Rectal smooth muscle tissue (tissue), 1 donor: ENCODE measurements at regions not wholly inside any gene's neighbourhood (a gene's known extent, or its start where the extent isn't known, plus 50 kb on each side); places are given as distances from the start of the nearest gene placed in this dataset.

Source experiments
- H3K27ac ChIP-seq: one replicate; pipeline ENCODE4 v1.7.0; 2013; ENCODE audit warnings: low read depth, low read length, inconsistent platforms
- H3K27me3 ChIP-seq: one replicate; pipeline ENCODE4 v1.7.0; 2013; ENCODE audit warnings: low read length; ENCODE audit not compliant: control insufficient read depth, insufficient read depth
- H3K36me3 ChIP-seq: one replicate; pipeline ENCODE4 v1.7.0; 2013; ENCODE audit warnings: low read length; ENCODE audit not compliant: control insufficient read depth, insufficient read depth
- H3K4me1 ChIP-seq: one replicate; pipeline ENCODE4 v1.7.0; 2013; ENCODE audit warnings: low read length; ENCODE audit not compliant: control insufficient read depth, insufficient read depth
- H3K4me3 ChIP-seq: one replicate; pipeline ENCODE4 v1.7.0; 2013; ENCODE audit warnings: low read length
- H3K9ac ChIP-seq: one replicate; pipeline ENCODE4 v1.7.0; 2013; ENCODE audit warnings: low read length

DNA sequence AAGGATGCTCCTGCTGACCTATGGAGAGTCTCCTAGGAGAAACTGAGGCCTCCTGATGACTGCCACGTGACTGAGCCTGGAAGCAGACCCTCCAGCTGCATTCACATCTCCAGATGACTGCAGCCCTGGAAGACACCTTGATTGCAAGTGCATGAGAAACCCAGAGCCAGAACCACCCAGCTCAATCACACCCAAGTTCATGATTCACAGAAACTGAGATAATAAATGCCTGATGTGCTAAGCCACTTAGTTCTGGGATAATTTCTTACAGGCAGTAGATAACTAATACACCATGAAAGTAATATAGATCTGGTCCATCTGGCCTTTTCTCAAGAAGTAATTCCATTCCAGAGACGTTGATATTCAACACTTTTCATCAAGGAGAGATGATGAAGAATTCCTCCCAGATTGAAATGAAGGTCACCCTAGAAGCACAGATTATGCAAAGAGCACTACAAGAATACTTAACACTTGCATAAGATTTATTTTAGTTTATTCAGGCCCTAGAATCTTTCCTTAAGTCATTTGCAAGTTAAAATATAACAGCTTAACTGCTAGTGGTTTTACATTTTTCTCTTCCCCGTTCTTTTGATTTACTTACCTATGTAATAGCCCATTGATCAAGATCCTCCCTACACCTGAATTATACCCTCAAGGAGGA lies 208.2 kb upstream of the INHBA start:
- no peak overlapping the region for H3K27ac ChIP-seq
- no peaks in the 10 kb centered on the region for H3K36me3 ChIP-seq
- no peak overlapping the region for H3K9ac ChIP-seq
- H3K27me3 ChIP-seq, result no peaks in the 10 kb centered on the region
- H3K4me3 ChIP-seq, result no peak overlapping the region
- H3K4me1 ChIP-seq, result no peaks in the 10 kb centered on the region

DNA sequence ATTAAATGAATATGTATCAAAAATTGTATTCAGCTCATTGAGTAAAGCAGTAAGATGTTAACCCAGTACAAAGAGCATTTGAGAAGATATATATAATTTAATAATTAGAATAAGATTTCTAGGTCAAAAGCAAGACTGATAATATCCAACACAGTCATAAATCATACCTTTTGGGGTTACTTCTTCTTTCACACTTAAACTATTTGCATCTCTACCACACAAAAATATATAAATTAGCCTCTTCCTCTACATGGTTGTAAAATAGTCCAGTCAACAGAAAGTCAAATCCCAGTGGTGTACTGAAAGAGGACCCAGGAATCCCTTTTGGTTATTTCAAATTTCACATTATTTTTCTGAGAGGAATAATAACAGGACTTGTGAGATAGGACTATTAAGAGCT lies 204.6 kb upstream of the INHBA start:
- H3K36me3 ChIP-seq, result no peaks in the 10 kb centered on the region
- no peaks in the 10 kb centered on the region for H3K27me3 ChIP-seq
- H3K9ac ChIP-seq, result no peak overlapping the region
- no peak overlapping the region for H3K27ac ChIP-seq
- no peak overlapping the region for H3K4me3 ChIP-seq
- H3K4me1 ChIP-seq, result no peaks in the 10 kb centered on the region

DNA sequence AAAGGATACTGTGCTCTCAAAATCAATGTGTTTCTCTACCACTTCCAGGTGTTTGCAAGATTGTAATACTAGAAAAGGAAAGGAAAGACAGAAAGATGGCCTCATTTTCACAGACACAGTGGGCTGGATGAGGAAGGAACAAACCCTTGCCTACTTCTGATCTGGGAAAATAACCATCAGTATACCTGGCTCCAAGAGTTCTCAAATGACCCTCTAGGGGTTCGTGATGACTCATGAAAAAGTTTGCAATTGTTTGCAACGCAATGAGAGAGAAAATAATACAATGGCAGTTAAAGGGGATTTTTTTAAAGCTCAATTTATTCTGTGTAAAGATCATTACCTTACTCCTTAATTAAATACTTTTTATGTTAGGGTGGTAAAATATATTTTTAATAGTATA lies 197.6 kb upstream of the INHBA start:
- no peaks in the 10 kb centered on the region for H3K27me3 ChIP-seq
- no peak overlapping the region for H3K4me3 ChIP-seq
- no peak overlapping the region for H3K27ac ChIP-seq
- H3K36me3 ChIP-seq, result no peaks in the 10 kb centered on the region
- no peaks in the 10 kb centered on the region for H3K4me1 ChIP-seq
- no peak overlapping the region for H3K9ac ChIP-seq

DNA sequence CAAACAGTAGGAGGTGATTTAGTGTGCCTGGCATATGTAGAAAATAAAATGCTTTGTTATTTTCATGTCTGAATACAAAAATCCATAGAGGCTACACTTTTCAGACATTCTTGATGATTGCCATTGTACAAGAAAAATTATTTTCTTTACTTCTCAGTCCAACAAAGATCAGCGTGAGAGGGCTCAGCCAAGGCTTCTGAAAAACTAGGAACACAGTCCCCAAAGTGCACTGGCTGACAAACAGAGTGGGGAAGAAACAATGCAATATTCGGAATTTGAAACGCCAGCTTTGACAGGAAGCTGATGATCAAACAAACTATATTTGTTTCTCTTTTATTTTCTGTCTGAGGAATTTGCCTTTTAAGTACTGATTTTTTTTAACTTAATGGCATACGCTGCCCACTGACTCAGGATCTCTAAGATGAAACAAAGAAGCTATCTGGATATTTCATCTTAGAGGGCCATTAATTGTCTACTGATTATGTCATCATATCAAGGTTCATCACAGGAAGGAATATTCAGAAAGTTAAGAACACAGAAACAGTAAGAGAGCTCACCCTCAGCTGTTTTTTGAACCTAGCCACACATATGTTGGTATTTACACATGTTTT lies 197.0 kb upstream of the INHBA start:
- no peaks in the 10 kb centered on the region for H3K4me1 ChIP-seq
- H3K36me3 ChIP-seq, result no peaks in the 10 kb centered on the region
- H3K4me3 ChIP-seq, result no peak overlapping the region
- no peak overlapping the region for H3K9ac ChIP-seq
- H3K27ac ChIP-seq, result no peak overlapping the region
- H3K27me3 ChIP-seq, result no peaks in the 10 kb centered on the region

DNA sequence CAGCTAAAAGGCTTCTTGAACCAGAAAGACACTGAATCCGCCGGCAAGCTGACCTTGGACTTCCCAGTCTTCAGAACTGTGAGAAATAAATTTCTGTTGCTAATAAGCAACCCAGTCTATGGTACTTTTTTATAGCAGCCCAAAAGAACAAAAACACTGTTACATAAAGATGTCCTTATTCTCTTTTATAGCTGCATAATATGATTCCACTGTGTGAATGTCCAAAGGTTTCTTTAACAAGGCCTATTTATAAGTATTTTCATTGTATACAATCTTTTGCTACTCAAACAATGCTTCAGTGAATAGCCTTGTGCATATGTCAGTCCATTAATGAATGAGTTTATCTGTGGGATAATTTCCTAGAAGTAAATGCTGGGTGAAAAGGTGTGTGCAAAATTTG lies 190.8 kb upstream of the INHBA start:
- Histone ChIP-seq H3K4me3 (no peak overlapping the region), H3K36me3 (no peaks in the 10 kb centered on the region), H3K4me1 (no peaks in the 10 kb centered on the region), H3K9ac (no peak overlapping the region), H3K27ac (no peak overlapping the region), H3K27me3 (no peaks in the 10 kb centered on the region)

DNA sequence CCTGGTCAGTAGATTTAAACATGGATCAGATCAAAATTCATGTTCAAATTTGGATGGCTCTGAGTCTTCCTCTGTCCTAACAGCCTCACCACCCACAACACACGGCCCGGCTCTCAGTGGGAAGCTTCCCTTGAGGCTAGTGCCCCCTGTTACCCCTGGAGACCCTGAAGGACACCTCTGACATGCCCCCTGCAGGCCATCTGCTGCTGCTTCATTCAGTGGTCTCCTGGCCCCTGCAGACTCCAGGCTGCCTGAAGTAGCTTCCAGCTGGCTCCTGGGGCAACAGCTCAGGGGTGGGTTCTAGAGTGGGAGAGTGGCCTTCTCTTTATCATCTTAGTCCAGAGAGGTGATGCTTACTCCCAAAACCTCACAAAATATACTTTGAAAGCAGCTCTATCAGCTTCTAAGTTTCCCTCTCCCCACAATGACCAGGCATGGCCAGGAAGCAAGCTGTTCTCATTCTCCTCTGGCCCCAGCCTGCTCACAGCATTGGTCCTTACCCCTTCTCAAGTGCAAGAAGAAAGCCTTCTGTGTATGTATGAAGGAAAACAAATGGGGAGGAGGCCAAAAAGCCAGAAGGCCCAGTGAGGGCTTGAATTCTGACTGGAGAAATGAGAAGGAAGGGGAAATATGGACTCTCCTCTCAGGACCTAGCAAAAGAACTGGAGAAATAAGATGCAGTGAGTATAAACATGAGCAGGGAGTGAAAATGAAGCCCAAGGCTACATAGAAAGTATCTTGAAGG lies 189.6 kb upstream of the INHBA start:
- H3K9ac ChIP-seq, result no peak overlapping the region
- H3K27ac ChIP-seq, result no peak overlapping the region
- H3K4me1 ChIP-seq, result no peaks in the 10 kb centered on the region
- H3K27me3 ChIP-seq, result no peaks in the 10 kb centered on the region
- no peaks in the 10 kb centered on the region for H3K36me3 ChIP-seq
- H3K4me3 ChIP-seq, result no peak overlapping the region

DNA sequence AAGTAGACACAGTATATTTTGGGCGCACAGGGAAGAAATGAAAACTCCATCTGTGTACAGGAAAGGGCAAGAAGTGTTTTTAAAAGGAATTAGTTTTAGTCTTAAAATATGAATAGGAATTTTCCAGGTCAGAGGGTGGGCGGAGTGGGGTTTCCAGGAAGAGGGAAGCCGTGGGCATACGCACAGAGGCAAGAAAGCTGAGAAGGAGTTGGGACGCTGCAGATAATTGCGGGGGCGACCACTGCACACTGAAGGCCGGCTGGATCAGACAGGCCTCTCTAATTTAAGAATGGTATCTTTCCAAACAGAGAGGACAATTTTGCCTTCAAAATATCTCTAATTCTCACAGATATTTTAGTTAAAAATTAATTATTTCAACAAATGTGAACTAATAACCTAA lies 189.1 kb upstream of the INHBA start:
- Histone ChIP-seq H3K27ac (no peak overlapping the region), H3K4me3 (no peak overlapping the region), H3K9ac (no peak overlapping the region), H3K36me3 (no peaks in the 10 kb centered on the region), H3K4me1 (no peaks in the 10 kb centered on the region), H3K27me3 (no peaks in the 10 kb centered on the region)

DNA sequence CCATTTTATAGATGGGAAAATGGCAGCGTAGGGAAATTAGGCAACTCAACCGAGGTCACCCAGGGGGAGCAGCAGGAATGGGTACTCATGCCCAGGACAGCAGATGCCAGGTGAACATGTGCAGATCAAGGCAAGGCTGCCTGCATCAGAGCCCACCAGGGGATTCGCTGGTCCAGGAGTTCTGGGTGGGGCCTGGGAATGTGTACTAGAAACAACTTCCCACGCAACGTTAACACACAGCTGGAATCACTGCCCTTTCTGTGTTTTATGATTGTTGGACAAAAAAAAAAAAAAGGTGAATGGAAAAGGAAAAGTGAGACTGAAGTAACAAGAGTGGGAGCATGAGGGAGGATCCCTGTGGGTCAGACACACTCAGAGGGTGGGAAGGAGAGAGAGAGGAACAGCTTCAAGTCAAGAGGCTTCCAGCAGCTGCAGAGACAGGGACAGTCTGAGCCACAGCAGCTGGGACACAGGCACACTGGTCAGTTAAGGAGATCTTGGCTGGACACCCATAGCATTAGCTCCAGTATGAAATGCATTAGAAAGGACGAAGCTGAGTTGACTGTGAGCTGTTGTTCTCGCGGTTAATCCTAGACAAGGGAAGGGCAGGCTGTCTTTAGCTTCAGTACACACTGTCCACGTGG lies 187.9 kb upstream of the INHBA start:
- no peak overlapping the region for H3K27ac ChIP-seq
- H3K4me3 ChIP-seq, result no peak overlapping the region
- no peak overlapping the region for H3K9ac ChIP-seq
- H3K27me3 ChIP-seq, result no peaks in the 10 kb centered on the region
- H3K4me1 ChIP-seq, result peaks cover 9% of the 10 kb centered on the region
- no peaks in the 10 kb centered on the region for H3K36me3 ChIP-seq

DNA sequence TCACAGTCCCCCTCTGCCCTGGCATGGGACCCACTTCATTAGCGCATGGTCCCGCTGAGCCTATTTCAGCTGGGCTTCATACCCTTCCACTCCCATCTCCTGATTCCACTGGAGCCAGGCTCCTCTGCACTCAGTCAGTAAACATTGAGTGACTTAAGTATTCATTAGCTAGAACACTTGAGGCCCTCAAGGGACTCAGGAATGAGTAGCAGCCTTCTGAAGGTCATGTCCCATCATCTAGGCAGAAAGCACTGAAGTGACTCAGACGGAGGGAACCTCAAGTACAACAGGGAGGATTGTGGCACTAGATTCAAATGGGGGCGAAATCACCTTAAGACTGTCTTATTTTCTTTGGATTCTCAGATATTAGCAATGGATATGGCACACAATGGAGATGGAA lies 186.6 kb upstream of the INHBA start:
- Histone ChIP-seq H3K27me3 (no peaks in the 10 kb centered on the region), H3K36me3 (no peaks in the 10 kb centered on the region), H3K9ac (no peak overlapping the region), H3K27ac (no peak overlapping the region), H3K4me3 (no peak overlapping the region), H3K4me1 (peaks cover 13% of the 10 kb centered on the region)

DNA sequence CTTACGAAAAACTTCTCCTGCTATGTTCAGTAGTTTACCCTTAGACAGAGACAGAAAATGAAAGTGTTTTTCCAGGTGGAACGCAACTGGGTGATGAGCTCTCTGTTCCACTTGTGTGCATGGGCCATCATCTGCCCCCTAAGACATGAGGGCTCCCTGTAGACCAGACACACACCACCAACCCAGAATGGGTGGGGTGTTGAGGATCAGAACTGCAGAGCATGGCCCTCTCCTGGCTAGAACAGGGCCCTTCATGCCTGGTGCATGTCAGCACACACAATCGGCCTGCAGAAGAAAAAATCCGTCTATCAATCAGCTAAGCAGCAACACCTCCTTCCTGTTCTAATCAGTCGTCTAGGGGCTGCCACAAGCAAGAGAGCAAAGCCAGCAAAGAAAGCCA lies 186.2 kb upstream of the INHBA start:
- H3K27ac ChIP-seq, result no peak overlapping the region
- no peaks in the 10 kb centered on the region for H3K36me3 ChIP-seq
- H3K4me1 ChIP-seq, result peaks cover 13% of the 10 kb centered on the region
- no peaks in the 10 kb centered on the region for H3K27me3 ChIP-seq
- no peak overlapping the region for H3K9ac ChIP-seq
- H3K4me3 ChIP-seq, result no peak overlapping the region

DNA sequence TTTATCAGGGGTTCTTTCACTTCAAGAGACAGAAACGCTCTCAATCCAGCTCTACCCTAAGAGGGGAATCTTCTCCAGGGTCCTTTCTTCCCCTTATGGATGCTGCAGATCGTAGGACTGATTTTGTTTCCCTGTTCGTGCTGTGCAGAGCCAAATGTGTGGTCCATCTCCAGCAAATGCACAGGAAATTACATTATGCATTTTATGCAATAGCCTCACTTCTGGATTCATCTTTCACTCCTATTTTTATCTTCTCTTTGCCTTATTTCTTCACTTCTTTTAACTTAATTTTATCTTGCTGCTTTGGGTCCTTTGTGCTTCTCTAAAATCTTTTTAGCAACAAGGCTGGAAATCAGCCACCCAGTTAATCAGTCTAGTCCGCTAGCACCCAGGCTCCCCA lies 184.5 kb upstream of the INHBA start:
- H3K27ac ChIP-seq, result no peak overlapping the region
- H3K4me3 ChIP-seq, result no peak overlapping the region
- peaks cover 13% of the 10 kb centered on the region for H3K4me1 ChIP-seq
- H3K27me3 ChIP-seq, result no peaks in the 10 kb centered on the region
- H3K36me3 ChIP-seq, result no peaks in the 10 kb centered on the region
- no peak overlapping the region for H3K9ac ChIP-seq

DNA sequence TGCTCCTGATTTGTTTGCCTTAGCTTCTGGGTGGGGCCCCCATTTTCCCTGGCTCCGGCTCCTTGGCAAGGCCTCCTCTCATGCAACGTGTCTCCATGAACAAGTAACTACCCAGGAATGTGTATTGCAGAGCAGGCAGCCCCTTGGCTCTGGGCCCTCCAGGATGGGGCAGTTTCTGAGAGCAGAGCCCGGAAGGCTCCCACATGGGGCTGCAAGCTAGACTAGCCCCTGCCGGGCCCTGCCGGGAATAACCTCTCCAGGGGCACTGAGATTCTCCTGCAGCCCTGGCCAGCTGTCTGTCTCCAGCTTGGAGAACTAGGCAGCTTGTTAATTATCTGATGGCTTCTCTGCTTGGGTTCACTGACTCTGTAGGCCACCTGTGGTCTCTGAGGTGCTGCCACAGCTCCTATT lies 184.0 kb upstream of the INHBA start:
- Histone ChIP-seq H3K4me3 (no peak overlapping the region), H3K4me1 (peaks cover 13% of the 10 kb centered on the region), H3K36me3 (no peaks in the 10 kb centered on the region), H3K27ac (no peak overlapping the region), H3K9ac (no peak overlapping the region), H3K27me3 (no peaks in the 10 kb centered on the region)
